NB4 (cell line): ENCODE measurements at regions not wholly inside any gene's neighbourhood (a gene's known extent, or its start where the extent isn't known, plus 50 kb on each side); places are given as distances from the start of the nearest gene placed in this dataset.

ENCODE experiments used
- POLR2A ChIP-seq: IDR thresholded peaks from 2 replicates; pipeline ENCODE4 v1.6.1; 2011; ENCODE audit warnings: mild to moderate bottlenecking; ENCODE audit not compliant: insufficient read length; ENCODE audit errors: extremely low read depth
- TF ChIP-seq, protein P1 (sequence below): IDR thresholded peaks from one replicate; pipeline ENCODE4 v1.5.1; 2012; ENCODE audit warnings: low read depth, low read length
- TF ChIP-seq, protein P2 (sequence below): IDR thresholded peaks from 2 replicates; pipeline ENCODE4 v1.6.1; 2011; ENCODE audit warnings: low read depth, low read length

DNA sequence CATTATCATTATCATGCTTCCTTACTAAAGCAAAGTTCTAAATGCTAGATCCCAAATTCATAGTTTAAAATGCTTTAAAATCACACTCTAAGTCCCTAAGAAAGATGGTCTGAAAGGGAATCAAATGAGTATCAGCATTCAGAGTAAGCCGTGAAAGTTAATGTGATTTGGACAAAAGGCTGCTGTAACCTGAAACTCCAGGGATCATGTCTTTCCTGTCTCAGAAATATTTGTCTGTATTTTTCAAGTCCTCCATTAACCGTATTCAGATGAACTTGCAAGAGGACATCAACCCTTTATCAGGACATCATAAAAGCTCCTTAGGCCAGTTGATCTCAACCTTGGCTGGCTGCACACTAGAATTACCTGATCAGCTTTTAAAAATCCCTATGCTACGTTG, 324.3 kb upstream of the PKDCC start:
- TF ChIP-seq, protein P1, sequence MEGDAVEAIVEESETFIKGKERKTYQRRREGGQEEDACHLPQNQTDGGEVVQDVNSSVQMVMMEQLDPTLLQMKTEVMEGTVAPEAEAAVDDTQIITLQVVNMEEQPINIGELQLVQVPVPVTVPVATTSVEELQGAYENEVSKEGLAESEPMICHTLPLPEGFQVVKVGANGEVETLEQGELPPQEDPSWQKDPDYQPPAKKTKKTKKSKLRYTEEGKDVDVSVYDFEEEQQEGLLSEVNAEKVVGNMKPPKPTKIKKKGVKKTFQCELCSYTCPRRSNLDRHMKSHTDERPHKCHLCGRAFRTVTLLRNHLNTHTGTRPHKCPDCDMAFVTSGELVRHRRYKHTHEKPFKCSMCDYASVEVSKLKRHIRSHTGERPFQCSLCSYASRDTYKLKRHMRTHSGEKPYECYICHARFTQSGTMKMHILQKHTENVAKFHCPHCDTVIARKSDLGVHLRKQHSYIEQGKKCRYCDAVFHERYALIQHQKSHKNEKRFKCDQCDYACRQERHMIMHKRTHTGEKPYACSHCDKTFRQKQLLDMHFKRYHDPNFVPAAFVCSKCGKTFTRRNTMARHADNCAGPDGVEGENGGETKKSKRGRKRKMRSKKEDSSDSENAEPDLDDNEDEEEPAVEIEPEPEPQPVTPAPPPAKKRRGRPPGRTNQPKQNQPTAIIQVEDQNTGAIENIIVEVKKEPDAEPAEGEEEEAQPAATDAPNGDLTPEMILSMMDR = no peak
- TF ChIP-seq POLR2A = no peak
- TF ChIP-seq, protein P2, sequence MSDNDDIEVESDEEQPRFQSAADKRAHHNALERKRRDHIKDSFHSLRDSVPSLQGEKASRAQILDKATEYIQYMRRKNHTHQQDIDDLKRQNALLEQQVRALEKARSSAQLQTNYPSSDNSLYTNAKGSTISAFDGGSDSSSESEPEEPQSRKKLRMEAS = no peak
